Fibroblast of skin of right quadriceps (primary cell): ENCODE measurements at regions not wholly inside any gene's neighbourhood (a gene's known extent, or its start where the extent isn't known, plus 50 kb on each side); places are given as distances from the start of the nearest gene placed in this dataset.

Source experiments
- DNase-seq: peaks from one replicate; pipeline ENCODE4 v3.0.0-alpha.2; 2013

DNA sequence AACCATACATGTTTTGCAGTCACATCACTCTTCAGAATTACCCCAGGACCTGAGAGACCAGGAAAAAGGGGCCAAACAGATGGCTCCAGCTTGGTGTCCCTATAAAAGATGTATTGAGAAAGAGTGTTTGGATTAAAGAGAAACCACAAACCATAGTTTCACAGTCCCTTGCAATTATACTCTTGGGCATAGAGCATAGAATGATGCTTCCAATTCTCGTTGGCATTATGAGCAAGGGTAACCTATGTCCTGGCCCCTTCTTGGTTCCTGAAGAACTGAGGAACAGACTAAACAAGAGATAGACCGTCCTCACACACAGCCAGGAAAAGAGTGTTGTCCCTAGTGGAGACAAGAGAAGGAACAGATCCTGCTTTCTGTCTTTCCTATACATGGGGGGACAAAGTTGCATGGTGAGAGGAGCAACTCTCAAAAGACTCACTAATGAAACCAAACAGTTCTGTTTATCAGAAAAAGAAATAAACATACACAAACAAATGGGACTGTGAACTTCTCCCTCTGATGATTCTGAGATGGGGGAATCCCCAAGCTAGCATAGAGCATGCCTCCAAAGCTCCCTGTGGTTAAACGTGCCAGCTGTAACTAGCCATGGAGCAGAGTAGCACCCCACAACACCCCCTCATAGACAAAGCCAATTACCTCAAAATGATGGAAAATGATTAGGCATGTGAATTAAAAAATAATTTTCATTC is 908.6 kb downstream of the NTRK3 start:
- no peak for DNase-seq

DNA sequence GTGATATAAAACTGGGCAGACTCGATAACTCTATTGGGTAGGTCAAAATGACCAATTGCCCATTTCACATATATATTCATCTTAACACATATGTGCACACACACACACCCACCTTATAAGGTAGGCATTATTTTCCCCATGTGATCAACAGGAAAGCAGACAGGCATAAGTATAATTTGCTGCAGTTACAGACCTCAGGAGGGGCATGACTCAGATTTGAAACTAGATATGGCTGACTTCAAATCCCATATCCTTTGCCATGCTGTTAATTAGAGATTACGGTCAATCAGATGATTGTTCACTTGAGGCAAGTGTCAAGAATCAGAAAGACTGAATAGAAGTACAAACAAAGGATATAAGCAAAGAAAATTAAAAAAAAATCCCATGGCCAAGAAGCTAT is 910.6 kb downstream of the NTRK3 start:
- no peak for DNase-seq

GRCh38 chr15:87343966-87344365 is 912.6 kb downstream of the NTRK3 start:
- DNase-seq = no peak

- no peak for DNase-seq
These were observed 916.2 kb downstream of the NTRK3 start for GRCh38 chr15:87340370-87340769.

- DNase-seq = peak; percentile 46
These were observed 930.3 kb downstream of the NTRK3 start for GRCh38 chr15:87326269-87326668.

DNA sequence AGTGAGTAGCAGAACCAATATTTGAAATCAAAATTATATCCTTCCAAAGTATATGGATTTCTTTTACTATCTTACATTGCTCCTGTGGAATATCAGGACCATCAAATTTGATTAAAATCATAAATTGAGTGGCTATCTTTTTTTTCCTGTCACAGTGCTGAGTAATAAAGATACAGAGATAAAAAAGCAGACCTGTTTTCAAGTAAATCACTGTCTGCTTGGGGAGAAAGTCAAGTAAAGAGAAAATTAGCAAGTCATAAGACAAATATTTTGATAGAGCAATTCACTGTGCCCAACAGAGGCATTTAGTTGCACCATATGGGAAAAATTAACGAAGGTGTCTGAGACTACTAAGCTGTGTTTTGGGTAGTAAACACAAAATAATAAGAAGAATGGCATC is 933.7 kb downstream of the NTRK3 start:
- DNase-seq = no peak

DNA sequence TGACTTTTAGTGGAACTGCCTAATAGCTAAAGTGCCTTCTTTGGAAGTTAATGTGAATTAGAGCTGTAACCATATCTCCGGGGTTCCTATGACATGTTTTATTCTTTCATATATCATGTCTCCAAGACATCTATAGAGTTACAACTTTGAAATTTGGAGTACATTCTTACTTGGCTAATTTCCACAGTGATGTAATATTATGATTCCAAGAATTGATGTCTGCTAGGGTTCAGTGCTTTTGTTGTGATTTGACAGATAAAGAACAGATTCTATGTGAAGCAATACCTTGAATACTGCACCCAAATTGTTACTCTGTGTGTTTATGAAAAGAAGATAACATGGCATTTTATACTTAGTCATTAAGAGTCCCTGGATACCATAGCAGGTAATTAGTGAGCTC is 934.3 kb downstream of the NTRK3 start:
- DNase-seq = no peak

GRCh38 chr15:87317900-87318299 is 938.6 kb downstream of the NTRK3 start:
- DNase-seq = no peak

- no peak for DNase-seq
These were observed 944.3 kb downstream of the NTRK3 start for GRCh38 chr15:87312221-87312620.

DNA sequence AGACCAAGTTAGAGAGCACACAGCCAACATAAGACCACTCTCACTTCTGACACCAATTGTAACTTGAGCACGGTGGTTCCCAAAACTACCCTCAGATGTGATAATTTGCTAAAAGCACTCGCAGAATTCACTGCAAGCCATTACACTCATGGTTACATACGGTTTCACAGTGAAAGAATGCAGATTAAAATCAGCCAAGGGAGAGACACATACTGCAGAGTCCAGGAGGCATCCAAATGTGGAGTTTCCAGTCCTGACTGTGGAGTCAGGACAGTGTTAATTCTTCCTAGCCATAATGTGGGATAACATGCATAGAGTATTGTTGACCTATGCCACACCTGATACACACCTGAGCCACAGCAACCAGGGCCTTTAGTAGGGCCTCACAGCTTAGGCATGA is 956.4 kb downstream of the NTRK3 start:
- peak; percentile 3 for DNase-seq

- DNase-seq = no peak
These were observed 961.7 kb downstream of the NTRK3 start for GRCh38 chr15:87294854-87295253.

DNA sequence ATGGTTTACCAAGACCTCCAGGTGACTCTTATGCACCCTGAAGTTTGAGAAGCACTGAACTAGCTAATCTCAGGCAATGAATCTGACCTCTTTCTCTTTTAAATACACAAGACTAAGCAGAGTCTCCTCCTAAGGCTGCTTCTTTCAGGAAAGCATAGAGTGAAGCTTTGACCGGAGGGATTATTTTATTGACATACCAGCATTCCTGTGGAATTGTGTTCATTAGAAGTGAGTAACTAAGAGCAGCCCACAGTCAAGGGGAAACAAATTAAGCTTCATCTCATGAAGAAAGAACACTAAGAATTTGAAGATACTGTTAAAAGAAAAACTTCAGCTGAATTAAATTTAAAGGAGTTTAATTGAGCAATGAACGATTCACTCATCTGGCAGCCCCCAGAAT is 963.5 kb downstream of the NTRK3 start:
- DNase-seq = peak; percentile 64

GRCh38 chr15:87287156-87287555 is 969.4 kb downstream of the NTRK3 start:
- peak; percentile 91 for DNase-seq

DNA sequence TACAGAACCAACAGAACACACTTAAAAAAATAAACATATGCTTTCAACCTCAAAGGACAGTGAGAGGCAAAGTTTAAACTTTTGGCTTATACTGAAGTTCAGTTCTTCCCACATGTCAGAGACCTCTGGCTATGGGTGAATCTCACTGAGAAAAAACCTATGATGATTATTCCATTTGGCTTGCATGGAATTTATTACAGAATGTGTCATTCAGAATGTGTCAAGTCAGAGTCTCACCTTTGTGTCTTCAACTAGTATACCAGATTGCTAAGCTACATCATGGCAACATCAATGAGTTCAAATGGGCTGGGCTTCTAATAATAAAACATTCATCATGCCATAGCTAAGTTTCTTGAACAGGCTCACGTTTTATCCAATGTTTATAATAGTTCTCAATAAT is 987.0 kb downstream of the NTRK3 start:
- peak; percentile 25 for DNase-seq

GRCh38 chr15:87268675-87269074 is 987.9 kb downstream of the NTRK3 start:
- peak; percentile 54 for DNase-seq

- DNase-seq = peak; percentile 95
These were observed 988.7 kb downstream of the NTRK3 start for GRCh38 chr15:87267798-87268197.

DNA sequence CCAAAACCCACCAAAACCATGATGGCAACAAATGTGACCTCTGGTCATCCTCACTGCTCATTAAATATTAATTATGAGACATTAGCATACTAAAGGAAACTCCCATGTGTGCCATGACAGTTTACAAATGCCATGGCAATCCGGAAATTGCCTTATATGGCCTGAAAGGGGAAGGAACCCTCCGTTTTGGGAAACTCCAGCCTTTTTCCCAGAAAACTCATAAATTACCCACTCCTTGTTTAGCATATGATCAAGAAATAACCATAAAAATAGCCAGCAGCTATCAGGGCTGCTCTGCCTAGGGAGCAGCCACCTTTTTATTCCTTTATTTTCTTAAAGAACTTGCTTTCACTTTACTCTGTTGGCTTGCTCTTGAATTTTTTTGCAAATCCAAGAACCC is 992.7 kb downstream of the NTRK3 start:
- DNase-seq = peak; percentile 1

DNA sequence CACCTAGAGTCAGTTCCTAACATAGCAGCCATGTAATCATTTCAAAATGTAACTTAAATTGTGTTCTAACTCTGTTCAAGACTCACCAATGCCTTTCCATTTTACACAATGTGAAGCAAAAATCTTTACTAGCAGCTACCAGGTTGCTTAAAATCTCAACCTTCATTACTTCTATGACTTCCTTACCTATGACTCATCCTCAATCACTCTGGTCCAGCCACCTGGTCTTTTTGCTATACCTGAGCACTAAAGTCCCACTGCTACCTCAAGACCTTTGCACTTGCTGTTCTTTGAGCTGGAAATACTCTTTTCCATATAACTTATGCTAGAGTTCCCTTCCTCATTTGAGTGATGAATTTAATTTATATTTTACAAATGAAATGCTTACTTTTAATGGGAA is 993.2 kb downstream of the NTRK3 start:
- DNase-seq = no peak

DNA sequence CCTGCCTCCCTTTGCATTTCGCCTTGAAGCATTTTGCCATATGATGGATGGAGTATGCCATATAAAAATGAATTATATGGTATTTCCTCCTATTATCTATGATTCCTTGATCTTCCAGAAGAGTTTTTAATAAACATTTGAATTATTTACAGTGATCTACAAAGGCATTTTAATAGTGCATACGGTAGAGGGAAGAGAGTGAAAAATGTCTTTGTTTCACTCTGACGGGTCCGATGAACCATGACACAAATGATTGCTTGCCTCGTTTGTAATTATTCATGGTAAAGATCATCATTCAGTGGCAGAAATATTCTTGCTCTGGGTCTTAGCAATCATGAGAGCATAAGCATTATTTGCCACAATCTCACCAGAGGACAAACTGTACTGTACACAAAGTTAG is 1010.9 kb downstream of the NTRK3 start:
- DNase-seq = no peak

GRCh38 chr15:87243474-87243873 is 1013.1 kb downstream of the NTRK3 start:
- DNase-seq = no peak

DNA sequence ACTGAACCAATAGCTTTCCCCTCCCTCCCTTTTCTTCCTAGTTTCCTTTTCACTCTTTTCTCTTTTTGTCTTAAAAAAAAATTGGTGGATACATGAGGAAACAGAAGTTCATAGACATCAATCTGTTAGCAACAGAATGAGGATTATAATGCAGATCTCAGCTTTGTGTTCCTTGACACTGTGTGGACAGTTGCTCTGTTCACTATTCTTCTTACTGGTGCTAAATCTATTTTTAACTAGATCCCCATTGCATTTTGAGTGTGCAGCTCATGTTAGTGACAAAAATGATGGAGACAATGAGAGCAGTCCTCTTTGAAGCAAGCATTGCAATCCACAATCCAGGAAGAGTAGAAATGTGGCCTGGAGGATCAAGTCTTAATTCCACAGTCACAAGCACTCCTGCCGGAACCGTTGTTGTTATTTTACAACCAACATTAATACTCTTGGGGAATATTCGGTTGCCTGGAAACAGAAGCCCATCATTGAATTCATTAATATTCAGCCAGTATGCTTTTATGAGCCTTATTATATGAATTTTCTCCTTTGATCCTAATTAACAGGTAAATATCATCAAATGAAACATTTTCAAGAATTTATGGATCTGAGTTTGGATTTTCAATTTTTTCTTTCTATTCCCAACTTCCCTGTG is 1016.8 kb downstream of the NTRK3 start:
- no peak for DNase-seq

DNA sequence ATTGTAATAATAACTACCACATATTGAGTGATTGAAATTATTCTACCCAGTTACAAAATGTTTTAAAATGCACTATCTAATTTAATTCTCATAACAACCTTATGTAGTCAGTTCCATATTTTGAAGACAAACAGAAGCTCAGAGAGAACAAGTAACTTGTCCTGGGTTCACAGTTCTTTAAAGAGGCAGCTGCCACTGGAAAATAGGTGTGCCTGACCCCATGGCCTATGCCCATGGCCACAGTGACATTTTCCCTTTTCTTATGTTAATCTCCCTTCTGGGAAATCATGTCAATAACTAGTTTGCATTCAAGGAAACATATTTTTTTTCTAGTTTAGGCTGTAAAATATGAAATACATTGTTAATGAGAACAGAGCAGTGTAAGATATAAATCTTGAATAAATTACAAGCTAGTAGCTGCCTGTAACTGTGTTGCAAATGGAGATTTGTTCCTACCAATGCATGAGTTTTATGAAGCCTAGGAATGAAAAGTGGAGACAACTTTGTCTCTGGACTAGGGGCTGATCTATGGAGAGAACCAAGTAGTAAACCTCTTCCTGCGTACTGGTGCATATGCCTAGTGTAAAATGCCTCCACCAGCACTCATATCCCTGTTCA is 1018.0 kb downstream of the NTRK3 start:
- no peak for DNase-seq

- peak; percentile 5 for DNase-seq
These were observed 1028.1 kb downstream of the NTRK3 start for GRCh38 chr15:87228460-87228859.

GRCh38 chr15:87227846-87228245 is 1028.7 kb downstream of the NTRK3 start:
- DNase-seq = peak; percentile 26
